HG03139 (cell line): ENCODE measurements at regions not wholly inside any gene's neighbourhood (a gene's known extent, or its start where the extent isn't known, plus 50 kb on each side); places are given as distances from the start of the nearest gene placed in this dataset.

Experiments used
- ATAC-seq: cut with Tn5 transposase; IDR thresholded peaks from one replicate; pipeline ENCODE4 v1.9.1; 2021; ENCODE audit not compliant: unreplicated experiment

DNA sequence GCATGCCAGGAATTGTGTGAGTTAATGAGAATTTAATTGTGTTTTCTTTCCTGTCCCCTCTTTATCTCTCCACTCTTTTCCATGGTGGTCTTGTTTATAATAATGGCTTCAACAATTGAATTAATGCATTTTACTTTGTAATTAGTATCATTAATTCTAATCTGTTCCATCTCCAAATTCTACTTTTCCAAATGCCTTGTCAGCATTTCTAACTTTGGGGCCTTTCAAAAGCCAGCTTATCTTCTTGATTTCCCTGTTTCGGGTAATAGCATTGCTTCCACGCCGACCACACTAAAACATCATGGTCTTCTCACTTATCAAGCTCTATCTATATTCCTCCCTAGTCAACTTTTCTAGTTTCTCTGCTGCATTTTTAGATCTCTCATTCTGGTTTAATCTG is 54.2 kb upstream of the RMST start:
- no peak for ATAC-seq

DNA sequence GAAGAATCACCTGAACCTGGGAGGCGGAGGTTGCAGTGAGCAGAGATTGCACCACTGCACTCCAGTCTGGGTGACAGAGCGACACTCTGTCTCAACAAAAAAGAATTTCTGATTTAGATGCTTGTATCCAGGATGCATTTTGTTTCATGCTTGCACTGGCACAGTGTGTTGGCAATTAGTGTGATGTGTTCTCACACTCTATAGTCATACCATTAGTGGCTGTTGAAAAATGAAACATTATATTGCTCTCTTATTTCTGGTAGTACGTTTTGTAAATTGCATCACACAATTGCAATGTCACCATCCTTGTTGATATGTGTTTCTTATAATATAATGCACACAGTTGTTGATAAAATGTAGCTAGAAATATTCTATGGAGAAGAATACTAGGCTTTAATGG is 51.3 kb upstream of the RMST start:
- no peak for ATAC-seq
